K562 (cell line): ENCODE measurements at regions not wholly inside any gene's neighbourhood (a gene's known extent, or its start where the extent isn't known, plus 50 kb on each side); places are given as distances from the start of the nearest gene placed in this dataset.

Source experiments
- ATAC-seq: fragments of 200-7000 bp; cut with Tn5 transposase; 3 replicates; pipeline ENCODE4 v1.9.1; 2020; ENCODE audit warnings: moderate library complexity
- BruUV-seq: library from RNA; stranded (reverse); fragments of 400-500 nt; replicated peaks from 2 replicates; lab custom pipeline; 2021; lab: Mats Ljungman, UMichigan
- CTCF ChIA-PET: fragments of 300-600 bp; formaldehyde crosslinking; extraction: SDS; loops from one replicate; lab custom pipeline; 2021; ENCODE audit warnings: low intra/inter-chr PET ratio; lab: Yijun Ruan, JAX
- POLR2A ChIA-PET: fragments of 300-600, 350-650 bp; sonication (Branson Sonifier 250); formaldehyde crosslinking; extraction: SDS; loops from one replicate; lab custom pipeline; 2021; ENCODE audit warnings: antibody characterized with exemption, inconsistent platforms; lab: Yijun Ruan, JAX
- DNase-seq, 4 experiments: peaks; one replicate each; pipeline versions ENCODE4 v3.0.0 to v3.0.0-alpha.2; 2011 to 2018; ENCODE audit warnings: low spot score in 3 of 4, mixed read lengths in 3 of 4; ENCODE audit errors: extremely low read depth in 1 of 4
- FAIRE-seq: peaks from 2 replicates; lab custom pipeline; 2011; peaks lifted over from hg19 to GRCh38; lab: Jason Lieb, UNC
- H2AFZ ChIP-seq: 2 replicates; pipeline ENCODE4 v1.6.0; 2011; ENCODE audit warnings: low read depth, low read length, control low read depth, inconsistent platforms
- H3K27ac ChIP-seq: fragments of 200-600 bp; 3 replicates; pipeline ENCODE4 v1.8.0; 2011; ENCODE audit warnings: low read depth, mild to moderate bottlenecking, control low read depth, inconsistent platforms, low read length, moderate library complexity, mixed read lengths; ENCODE audit errors: extremely low read depth
- H3K27me3 ChIP-seq, 2 experiments: fragments of 300-600 bp in 1 of 2; 2 replicates in 1 of 2; 3 replicates in 1 of 2; pipeline versions ENCODE4 v1.6.0 to v1.8.0; 2011; ENCODE audit warnings: inconsistent platforms in 2 of 2, low read length in 2 of 2, mild to moderate bottlenecking in 1 of 2, mixed read lengths in 1 of 2, moderate library complexity in 1 of 2; ENCODE audit not compliant: control insufficient read depth in 2 of 2, insufficient read depth in 2 of 2
- H3K36me3 ChIP-seq: fragments of 300-600 bp; 3 replicates; pipeline ENCODE4 v1.8.0; 2011; ENCODE audit warnings: mild to moderate bottlenecking, low read length, inconsistent platforms; ENCODE audit not compliant: control insufficient read depth, insufficient read depth
- H3K4me1 ChIP-seq, 2 experiments: fragments of 200-600 bp in 1 of 2; replicated peaks in 1 of 2; 2 replicates in 1 of 2; 3 replicates in 1 of 2; pipeline versions ENCODE4 v1.5.1 to v1.8.0; 2011; ENCODE audit warnings: inconsistent platforms in 2 of 2, low read length in 2 of 2, mild to moderate bottlenecking in 1 of 2, mixed read lengths in 1 of 2, moderate library complexity in 1 of 2; ENCODE audit not compliant: control insufficient read depth in 2 of 2, insufficient read depth in 2 of 2
- H3K4me2 ChIP-seq: 2 replicates; pipeline ENCODE4 v1.6.1; 2011; ENCODE audit warnings: low read length, control low read depth, inconsistent platforms, mixed read lengths; ENCODE audit not compliant: insufficient read depth
- H3K4me3 ChIP-seq: fragments of 200-600 bp; sonication (generic), shearing (Covaris generic); 2 replicates; pipeline ENCODE4 v1.5.1; 2016; ENCODE audit warnings: control low read depth, inconsistent platforms
- H3K79me2 ChIP-seq: fragments of 200-600 bp; 3 replicates; pipeline ENCODE4 v1.8.0; 2011; ENCODE audit warnings: low read length, inconsistent platforms; ENCODE audit not compliant: control insufficient read depth, insufficient read depth
- H3K9ac ChIP-seq, 2 experiments: 2 replicates each; pipeline versions ENCODE4 v1.6.0 to v1.6.1; 2011; ENCODE audit warnings: low read depth in 2 of 2, low read length in 2 of 2, control low read depth in 1 of 2, inconsistent platforms in 1 of 2, mild to moderate bottlenecking in 1 of 2, mixed read lengths in 1 of 2; ENCODE audit not compliant: insufficient read depth in 1 of 2
- H3K9me1 ChIP-seq: one replicate; pipeline ENCODE4 v1.6.0; 2011; ENCODE audit warnings: inconsistent platforms, mild to moderate bottlenecking, low read length, moderate library complexity; ENCODE audit not compliant: control insufficient read depth, insufficient read depth
- H3K9me3 ChIP-seq: replicated peaks from 2 replicates; pipeline ENCODE4 v1.5.1; 2011; ENCODE audit warnings: low read depth, low read length, inconsistent platforms; ENCODE audit not compliant: control insufficient read depth, insufficient read depth
- H4K20me1 ChIP-seq: replicated peaks from 2 replicates; pipeline ENCODE4 v1.6.1; 2011; ENCODE audit warnings: low read length, inconsistent platforms, mixed read lengths; ENCODE audit not compliant: control insufficient read depth, insufficient read depth
- ELF2 ChIP-seq: fragments of 250-450 bp; sonication (Bioruptor Pico); IDR thresholded peaks from 2 replicates; pipeline ENCODE4 v1.5.0; 2021; ENCODE audit warnings: mild to moderate bottlenecking
- FOS ChIP-seq: IDR thresholded peaks from 3 replicates; pipeline ENCODE4 v1.6.1; 2011; ENCODE audit not compliant: insufficient read length; ENCODE audit errors: extremely low read depth
- KLF6 ChIP-seq: fragments of 250-450 bp; sonication (Bioruptor Pico); IDR thresholded peaks from 2 replicates; pipeline ENCODE4 v1.4.0; 2020; ENCODE audit warnings: mild to moderate bottlenecking, moderate library complexity, borderline replicate concordance
- PCBP2 ChIP-seq: fragments of 200-400 bp; formaldehyde crosslinking; IDR thresholded peaks from 2 replicates; pipeline ENCODE4 v1.6.1; 2018; ENCODE audit warnings: low read length, low read depth, mild to moderate bottlenecking, moderate library complexity; ENCODE audit not compliant: poor library complexity, severe bottlenecking
- SMAD1 ChIP-seq: fragments of 150-350 bp; IDR thresholded peaks from 2 replicates; pipeline ENCODE4 v1.6.1; 2014; ENCODE audit warnings: low read length, low read depth; ENCODE audit not compliant: partially characterized antibody
- THRAP3 ChIP-seq: fragments of 450-650 bp; IDR thresholded peaks from 2 replicates; pipeline ENCODE4 v1.6.1; 2016; ENCODE audit warnings: mild to moderate bottlenecking, inconsistent platforms, borderline replicate concordance
- YBX1 ChIP-seq: fragments of 450-650 bp; IDR thresholded peaks from 2 replicates; pipeline ENCODE4 v1.7.1; 2016; ENCODE audit warnings: mild to moderate bottlenecking
- ZKSCAN3 ChIP-seq: fragments of 250-450 bp; sonication (Bioruptor Pico); IDR thresholded peaks from 2 replicates; pipeline ENCODE4 v1.4.0; 2020
- whole genome bisulfite sequencing: fragments of 100-300 bp; shearing (Covaris generic); methylation state at CpG from one replicate; pipeline ENCODE4 v1.1.6; 2016; ENCODE audit warnings: low coverage, mixed read lengths; ENCODE audit not compliant: insufficient coverage; ENCODE audit errors: missing lambda C conversion rate; 5-methylcytosine and 5-hydroxymethylcytosine counted together
- in situ Hi-C: fragments of 300-500 bp; cut with MboI; formaldehyde crosslinking; loops from 4 replicates; pipeline ENCODE4 v1.15.0; 2018; ENCODE audit warnings: inconsistent platforms, mixed read lengths
- intact Hi-C: fragments of 100-400 bp; cut with micrococcal nuclease; formaldehyde crosslinking; loops from 2 replicates; pipeline ENCODE4 v1.14.2; 2022
- TF ChIP-seq, protein P1 (sequence below), 2 experiments: fragments of 450-650 bp; formaldehyde crosslinking in 1 of 2; IDR thresholded peaks; 2 replicates each; pipeline versions ENCODE4 v1.4.0 to v1.6.1; 2014 to 2020; ENCODE audit warnings: mild to moderate bottlenecking in 2 of 2, borderline replicate concordance in 1 of 2, low read depth in 1 of 2
- TF ChIP-seq, protein P2 (sequence below): fragments of 450-650 bp; formaldehyde crosslinking; IDR thresholded peaks from 2 replicates; pipeline ENCODE4 v1.4.0; 2022; ENCODE audit warnings: missing genetic modification characterization

DNA sequence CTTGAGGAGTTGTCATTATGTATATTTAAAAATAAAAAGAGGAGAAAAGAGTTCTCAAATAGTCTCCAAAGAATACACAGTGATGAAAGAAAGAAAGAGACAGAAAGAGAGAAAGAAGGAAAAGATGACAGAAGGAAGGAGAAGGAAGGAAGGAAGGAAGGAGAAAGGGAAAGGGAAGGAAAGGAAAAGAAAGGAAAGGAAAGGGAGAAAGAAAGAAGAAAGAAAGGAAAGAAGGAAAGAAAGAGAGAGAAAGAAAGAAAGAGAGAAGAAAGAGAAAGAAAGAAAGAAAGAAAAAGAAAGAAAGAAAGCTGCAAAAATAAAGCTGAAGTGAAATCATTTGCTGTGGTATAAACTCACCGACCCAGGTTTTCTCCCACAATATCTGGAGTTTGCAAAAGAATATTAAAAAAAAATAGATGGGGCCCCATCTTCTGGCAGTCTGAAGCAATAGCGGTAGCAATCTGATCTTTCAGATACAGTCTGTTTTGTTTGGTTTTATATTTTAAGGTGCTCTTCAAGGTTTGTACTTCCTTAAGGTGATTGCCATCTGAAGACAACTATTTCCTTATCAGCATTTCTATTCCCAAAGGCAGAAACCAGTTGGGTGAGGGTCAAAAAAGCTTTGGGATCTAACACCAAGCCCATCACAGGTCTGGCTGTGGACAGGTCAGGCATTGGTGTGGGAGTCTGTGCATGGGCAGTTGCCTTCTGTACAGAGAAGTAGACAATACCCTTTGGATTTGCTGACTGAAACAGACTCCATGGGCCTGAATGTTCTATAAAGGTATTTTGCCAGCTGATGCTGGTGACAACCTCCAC lies 160.4 kb downstream of the CPEB2 start:
- Histone ChIP-seq H3K27ac (no peak overlapping the region), H2AFZ (0 out of 2 replicates have a peak overlapping the region, but pooled peaks have one; percentile 36), H4K20me1 (no peaks in the 10 kb centered on the region), H3K9ac (no peak overlapping the region), H3K36me3 (no peaks in the 10 kb centered on the region), H3K4me1 (peaks cover 5 to 6% of the 10 kb centered on the region in 2 experiments; a peak in 2 of 5 replicates), H3K4me2 (no peak overlapping the region), H3K9me1 (no peaks in the 10 kb centered on the region), H3K27me3 (no peaks in the 10 kb centered on the region), H3K9me3 (no peaks in the 10 kb centered on the region), H3K4me3 (no peak overlapping the region), H3K79me2 (no peaks in the 10 kb centered on the region)
- WGBS = 0% methylated on average over 2 of the region's 2 CpGs
- in situ Hi-C loops = no loop called here
- POLR2A ChIA-PET = interaction anchor here (0.5 to 0.8 kb wide), 2 partner anchors 102 to 519 kb away, joined by 3 read pairs; partner anchors contain the start of gene FAM200B
- peak; percentile 86 for ATAC-seq
- no TSS peak for BruUV-seq
- DNase-seq = peak in 2 of 4 experiments; percentile 27 to 32
- peak; percentile 32 for FAIRE-seq
- CTCF ChIA-PET = interaction anchor here (0.9 kb wide), 1 partner anchor 119 kb away, joined by 3 read pairs; no protein-coding TSS in a partner anchor
- intact Hi-C loops = loop anchor here (5.0 to 10.0 kb wide), 2 partner anchors 160 to 1508 kb away; partner anchors contain the start of gene CPEB2
- no peak for TF ChIP-seq KLF6 (CRISPR knock-in tag)
- no peak for TF ChIP-seq ELF2
- TF ChIP-seq, protein P1, sequence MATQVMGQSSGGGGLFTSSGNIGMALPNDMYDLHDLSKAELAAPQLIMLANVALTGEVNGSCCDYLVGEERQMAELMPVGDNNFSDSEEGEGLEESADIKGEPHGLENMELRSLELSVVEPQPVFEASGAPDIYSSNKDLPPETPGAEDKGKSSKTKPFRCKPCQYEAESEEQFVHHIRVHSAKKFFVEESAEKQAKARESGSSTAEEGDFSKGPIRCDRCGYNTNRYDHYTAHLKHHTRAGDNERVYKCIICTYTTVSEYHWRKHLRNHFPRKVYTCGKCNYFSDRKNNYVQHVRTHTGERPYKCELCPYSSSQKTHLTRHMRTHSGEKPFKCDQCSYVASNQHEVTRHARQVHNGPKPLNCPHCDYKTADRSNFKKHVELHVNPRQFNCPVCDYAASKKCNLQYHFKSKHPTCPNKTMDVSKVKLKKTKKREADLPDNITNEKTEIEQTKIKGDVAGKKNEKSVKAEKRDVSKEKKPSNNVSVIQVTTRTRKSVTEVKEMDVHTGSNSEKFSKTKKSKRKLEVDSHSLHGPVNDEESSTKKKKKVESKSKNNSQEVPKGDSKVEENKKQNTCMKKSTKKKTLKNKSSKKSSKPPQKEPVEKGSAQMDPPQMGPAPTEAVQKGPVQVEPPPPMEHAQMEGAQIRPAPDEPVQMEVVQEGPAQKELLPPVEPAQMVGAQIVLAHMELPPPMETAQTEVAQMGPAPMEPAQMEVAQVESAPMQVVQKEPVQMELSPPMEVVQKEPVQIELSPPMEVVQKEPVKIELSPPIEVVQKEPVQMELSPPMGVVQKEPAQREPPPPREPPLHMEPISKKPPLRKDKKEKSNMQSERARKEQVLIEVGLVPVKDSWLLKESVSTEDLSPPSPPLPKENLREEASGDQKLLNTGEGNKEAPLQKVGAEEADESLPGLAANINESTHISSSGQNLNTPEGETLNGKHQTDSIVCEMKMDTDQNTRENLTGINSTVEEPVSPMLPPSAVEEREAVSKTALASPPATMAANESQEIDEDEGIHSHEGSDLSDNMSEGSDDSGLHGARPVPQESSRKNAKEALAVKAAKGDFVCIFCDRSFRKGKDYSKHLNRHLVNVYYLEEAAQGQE (IDR thresholded peaks at IDR 0.05; ENCODE audit: borderline replicate concordance) = peak; percentile 56; the same call in 1 of the 2 replicates
- TF ChIP-seq, protein P1 (CRISPR knock-in tag; IDR thresholded peaks at IDR 0.05; ENCODE audit: low read depth) = no peak
- TF ChIP-seq, protein P2, sequence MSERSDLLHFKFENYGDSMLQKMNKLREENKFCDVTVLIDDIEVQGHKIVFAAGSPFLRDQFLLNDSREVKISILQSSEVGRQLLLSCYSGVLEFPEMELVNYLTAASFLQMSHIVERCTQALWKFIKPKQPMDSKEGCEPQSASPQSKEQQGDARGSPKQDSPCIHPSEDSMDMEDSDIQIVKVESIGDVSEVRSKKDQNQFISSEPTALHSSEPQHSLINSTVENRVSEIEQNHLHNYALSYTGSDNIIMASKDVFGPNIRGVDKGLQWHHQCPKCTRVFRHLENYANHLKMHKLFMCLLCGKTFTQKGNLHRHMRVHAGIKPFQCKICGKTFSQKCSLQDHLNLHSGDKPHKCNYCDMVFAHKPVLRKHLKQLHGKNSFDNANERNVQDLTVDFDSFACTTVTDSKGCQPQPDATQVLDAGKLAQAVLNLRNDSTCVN (CRISPR knock-in tag) = peak; percentile 80; the same call in 1 of the 2 replicates
- TF ChIP-seq SMAD1 = no peak
- TF ChIP-seq PCBP2 = no peak
- TF ChIP-seq FOS = no peak
- TF ChIP-seq YBX1 = peak; percentile 72; the same call in 1 of the 2 replicates
- TF ChIP-seq ZKSCAN3 (CRISPR knock-in tag) = no peak
- TF ChIP-seq THRAP3 = 0 out of 2 replicates have a peak, but pooled peaks have one; percentile 15
